ENCODE measurements at regions not wholly inside any gene's neighbourhood (a gene's known extent, or its start where the extent isn't known, plus 50 kb on each side); places are given as distances from the start of the nearest gene placed in this dataset.

- TF ChIP-seq CTCF (IDR thresholded peaks at IDR 0.05; ENCODE audit: low read depth, low read length) (no peak), EZH2phosphoT487 (IDR thresholded peaks at IDR 0.05; ENCODE audit: low read depth) (no peak)
Observed at GRCh38 chrX:455673-456072, 69.0 kb upstream of the PPP2R3B start.
